ENCODE measurements at regions not wholly inside any gene's neighbourhood (a gene's known extent, or its start where the extent isn't known, plus 50 kb on each side); places are given as distances from the start of the nearest gene placed in this dataset.

DNA sequence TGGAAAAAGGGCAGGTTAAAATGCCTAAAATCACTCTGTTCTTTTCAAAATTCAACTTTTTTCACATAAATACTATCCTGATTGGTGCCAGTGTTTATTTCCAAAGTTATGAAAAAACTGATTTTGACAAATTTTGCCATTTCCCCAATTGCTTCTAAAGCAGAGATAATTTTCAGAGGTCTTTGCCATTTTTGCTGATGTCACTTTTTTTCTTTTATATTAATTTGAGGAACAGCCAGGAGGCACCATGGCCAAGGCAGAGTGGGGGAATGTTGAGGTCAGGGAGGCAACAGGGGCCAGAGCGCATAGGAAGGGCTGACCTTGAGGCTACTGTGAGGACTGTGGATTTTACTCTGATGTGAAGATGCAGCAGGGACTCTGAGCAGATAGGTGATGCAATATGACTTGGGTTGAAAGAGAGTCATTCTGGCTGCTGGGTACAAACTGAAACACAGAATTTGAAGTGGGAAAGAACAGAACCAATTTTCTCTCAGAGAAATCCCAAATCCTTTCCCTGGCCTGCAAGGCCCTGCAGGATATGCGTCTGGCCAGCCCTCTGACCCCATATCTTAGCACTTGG lies 75.1 kb upstream of the LDAH start:
- Histone ChIP-seq H3K27me3 (peaks cover 0 to 4% (median 0%) of the 10 kb centered on the region in 9 donors), H3K27ac (no peak overlapping the region), H3K36me3 (no peaks in the 10 kb centered on the region), H3K9me3 (peaks cover 0 to 12% (median 3%) of the 10 kb centered on the region in 12 donors), H3K4me1 (no peaks in the 10 kb centered on the region), H3K4me3 (no peak overlapping the region)
- DNase-seq (no peak), ATAC-seq (no peak)
- TF ChIP-seq POLR2A (IDR thresholded peaks at IDR 0.05) (no peak), CTCF (IDR thresholded peaks at IDR 0.05) (no peak)
- WGBS, 4 donors: 78 to 82% (median 80%) methylated on average over 2 of the region's 2 CpGs
- intact Hi-C loops (cut with DNase I): no loop called here

- H3K36me3 ChIP-seq: no peaks in the 10 kb centered on the region
- H3K27ac ChIP-seq: no peak overlapping the region
- no peak overlapping the region for H3K4me3 ChIP-seq
- H3K9me3 ChIP-seq: peaks cover 0 to 16% (median 7%) of the 10 kb centered on the region in 12 donors
- H3K4me1 ChIP-seq: no peaks in the 10 kb centered on the region
- no peak for DNase-seq
- no peak for ATAC-seq
- peaks cover 0 to 3% (median 0%) of the 10 kb centered on the region in 9 donors for H3K27me3 ChIP-seq
- intact Hi-C loops (cut with DNase I): no loop called here
- WGBS, 4 donors: 47 to 56% (median 52%) methylated on average over 3 of the region's 3 CpGs
- TF ChIP-seq POLR2A (IDR thresholded peaks at IDR 0.05) (no peak), CTCF (IDR thresholded peaks at IDR 0.05) (no peak)
These were observed 74.1 kb upstream of the LDAH start for GRCh38 chr2:20897047-20897446.

- intact Hi-C loops (cut with DNase I): no loop called here
- H3K27me3 ChIP-seq: no peaks in the 10 kb centered on the region
- WGBS, 4 donors: 60 to 62% (median 61%) methylated on average over 5 of the region's 5 CpGs
- ATAC-seq: no peak
- H3K27ac ChIP-seq: no peak overlapping the region
- TF ChIP-seq CTCF (IDR thresholded peaks at IDR 0.05) (no peak), POLR2A (IDR thresholded peaks at IDR 0.05) (no peak)
- H3K9me3 ChIP-seq: peaks cover 0 to 5% (median 0%) of the 10 kb centered on the region in 12 donors
- no peak for DNase-seq
- H3K4me1 ChIP-seq: no peaks in the 10 kb centered on the region
- no peak overlapping the region for H3K4me3 ChIP-seq
- no peaks in the 10 kb centered on the region for H3K36me3 ChIP-seq
These were observed 61.9 kb upstream of the LDAH start for GRCh38 chr2:20884829-20885228.

- 55 to 66% (median 61%) methylated on average over 4 of the region's 4 CpGs for WGBS, 4 donors
- intact Hi-C loops (cut with DNase I): no loop called here
- Histone ChIP-seq H3K9me3 (peaks cover 0 to 7% (median 0%) of the 10 kb centered on the region in 12 donors), H3K36me3 (no peaks in the 10 kb centered on the region), H3K27ac (no peak overlapping the region), H3K4me3 (no peak overlapping the region), H3K27me3 (no peaks in the 10 kb centered on the region), H3K4me1 (peaks cover 0 to 4% (median 0%) of the 10 kb centered on the region in 12 donors)
- ATAC-seq (no peak), DNase-seq (no peak)
- TF ChIP-seq CTCF (IDR thresholded peaks at IDR 0.05) (no peak), POLR2A (IDR thresholded peaks at IDR 0.05) (no peak)
These were observed 59.7 kb upstream of the LDAH start for GRCh38 chr2:20882466-20883170.

All from heart left ventricle (tissue), 16 donors.